ENCODE measurements at regions not wholly inside any gene's neighbourhood (a gene's known extent, or its start where the extent isn't known, plus 50 kb on each side); places are given as distances from the start of the nearest gene placed in this dataset.

GRCh38 chr15:46120713-46121112, 485.9 kb downstream of the SQOR start:
- H3K4me3 ChIP-seq (ENCODE audit: low read depth, poor library complexity, severe bottlenecking), result no peak overlapping the region
- no peak for TF ChIP-seq CTCF (IDR thresholded peaks at IDR 0.05)
- no peak for TF ChIP-seq POLR2A (IDR thresholded peaks at IDR 0.05)
- no peak for DNase-seq (ENCODE audit: low spot score in 2 of 2)
- intact Hi-C loops (cut with DNase I; ENCODE audit: low total_unique reads), result no loop called here
- 50 to 67% methylated on average over 3 of the region's 3 CpGs for WGBS, 2 donors

DNA sequence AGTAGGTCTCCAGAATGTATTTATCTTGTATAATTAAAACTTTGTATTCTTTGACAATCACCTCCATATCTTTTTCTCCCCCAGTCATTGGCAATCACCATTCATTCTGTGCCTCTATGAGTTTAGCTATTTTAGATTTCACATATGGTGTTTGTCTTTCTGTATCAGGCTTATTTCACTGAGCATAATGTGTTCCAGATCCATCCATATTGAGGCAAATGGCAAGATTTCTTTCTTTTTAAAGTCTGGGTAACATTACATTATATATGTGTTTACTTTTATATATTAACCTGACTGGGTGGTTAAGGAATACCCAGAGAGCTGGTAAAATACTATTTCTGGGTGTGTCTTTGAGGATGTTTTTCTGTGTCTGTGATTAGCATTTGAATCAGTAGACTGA, 486.6 kb downstream of the SQOR start:
- no peak overlapping the region for H3K4me3 ChIP-seq (ENCODE audit: low read depth, poor library complexity, severe bottlenecking)
- TF ChIP-seq POLR2A (IDR thresholded peaks at IDR 0.05) (no peak), CTCF (IDR thresholded peaks at IDR 0.05) (no peak)
- intact Hi-C loops (cut with DNase I; ENCODE audit: low total_unique reads), result no loop called here
- no peak for DNase-seq (ENCODE audit: low spot score in 2 of 2)

GRCh38 chr15:46126581-46126980, 491.8 kb downstream of the SQOR start:
- intact Hi-C loops (cut with DNase I; ENCODE audit: low total_unique reads), result no loop called here
- no peak for TF ChIP-seq POLR2A (IDR thresholded peaks at IDR 0.05)
- TF ChIP-seq CTCF (IDR thresholded peaks at IDR 0.05), result no peak
- DNase-seq (ENCODE audit: low spot score in 2 of 2), result no peak
- 74 to 76% methylated on average over 3 of the region's 3 CpGs for WGBS, 2 donors
- no peak overlapping the region for H3K4me3 ChIP-seq (ENCODE audit: low read depth, poor library complexity, severe bottlenecking)

DNA sequence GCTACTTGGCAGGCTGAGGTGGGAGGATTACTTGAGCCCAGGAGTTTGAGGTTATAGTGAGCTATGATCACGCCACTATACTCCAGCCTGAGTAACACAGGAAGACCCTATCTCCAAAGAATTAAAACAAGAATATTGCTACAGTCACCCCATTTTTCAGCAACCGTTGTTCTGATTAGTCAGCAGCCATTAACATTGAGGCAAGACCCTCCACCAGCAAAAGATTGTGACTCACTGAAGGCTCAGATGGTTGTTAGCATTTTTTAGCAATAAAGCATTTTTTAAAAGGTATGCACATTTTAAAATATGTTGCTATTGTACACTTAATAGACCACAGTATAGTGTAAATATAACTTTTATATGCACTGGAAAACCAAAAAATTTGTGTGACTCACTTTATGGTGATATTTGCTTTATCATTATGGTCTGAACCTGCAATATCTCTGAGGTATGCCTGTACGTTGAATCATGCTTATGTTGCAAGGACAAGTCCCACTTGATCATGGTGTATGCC, 492.6 kb downstream of the SQOR start:
- no peak overlapping the region for H3K4me3 ChIP-seq (ENCODE audit: low read depth, poor library complexity, severe bottlenecking)
- no peak for DNase-seq (ENCODE audit: low spot score in 2 of 2)
- intact Hi-C loops (cut with DNase I; ENCODE audit: low total_unique reads), result no loop called here
- TF ChIP-seq CTCF (IDR thresholded peaks at IDR 0.05) (no peak), POLR2A (IDR thresholded peaks at IDR 0.05) (no peak)
- 72 to 85% methylated on average over 3 of the region's 3 CpGs for WGBS, 2 donors

- intact Hi-C loops (cut with DNase I; ENCODE audit: low total_unique reads), result no loop called here
- 75 to 86% methylated on average over 1 of the region's 1 CpG for WGBS, 2 donors
Observed at GRCh38 chr15:46129145-46129544, 494.3 kb downstream of the SQOR start.

More at GRCh38 chr15:46129145-46129544, 494.3 kb downstream of the SQOR start:
- no peak for DNase-seq (ENCODE audit: low spot score in 2 of 2)
- H3K4me3 ChIP-seq (ENCODE audit: low read depth, poor library complexity, severe bottlenecking), result no peak overlapping the region
- TF ChIP-seq POLR2A (IDR thresholded peaks at IDR 0.05) (no peak), CTCF (IDR thresholded peaks at IDR 0.05) (no peak)

Measured in lower leg skin (tissue), 4 donors.